ENCODE measurements at regions not wholly inside any gene's neighbourhood (a gene's known extent, or its start where the extent isn't known, plus 50 kb on each side); places are given as distances from the start of the nearest gene placed in this dataset.
"Not testable (repeated sequence)": the region's sequence is repeated elsewhere in the genome, so short reads cannot be mapped to it uniquely, and the experiment has no call there.

DNA sequence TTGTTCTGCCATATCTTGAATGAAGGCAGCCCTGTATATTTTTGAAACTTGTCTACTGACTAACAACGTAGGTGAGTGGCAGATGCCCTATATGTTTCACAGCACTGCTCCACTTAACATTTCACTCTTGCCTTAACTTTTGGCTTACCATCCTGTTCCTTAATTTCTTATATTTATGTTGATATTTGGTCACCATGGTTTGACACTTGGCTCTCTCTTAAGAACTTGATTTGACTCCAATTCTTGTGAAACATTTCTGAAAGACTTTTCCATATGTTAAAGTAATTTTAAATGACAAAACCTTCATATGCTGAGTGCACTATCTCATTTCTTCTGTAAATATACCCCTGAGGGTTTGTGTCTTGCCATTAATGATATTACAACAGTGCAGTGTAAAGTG, 434.3 kb upstream of the IMPG1 start:
- Histone ChIP-seq H3K9me3 (no peaks in the 10 kb centered on the region), H3K27ac (no peak overlapping the region), H3K4me1 (no peaks in the 10 kb centered on the region), H3K27me3 (no peaks in the 10 kb centered on the region), H3K36me3 (no peaks in the 10 kb centered on the region), H3K4me3 (no peak overlapping the region)
- TF ChIP-seq, protein P1, sequence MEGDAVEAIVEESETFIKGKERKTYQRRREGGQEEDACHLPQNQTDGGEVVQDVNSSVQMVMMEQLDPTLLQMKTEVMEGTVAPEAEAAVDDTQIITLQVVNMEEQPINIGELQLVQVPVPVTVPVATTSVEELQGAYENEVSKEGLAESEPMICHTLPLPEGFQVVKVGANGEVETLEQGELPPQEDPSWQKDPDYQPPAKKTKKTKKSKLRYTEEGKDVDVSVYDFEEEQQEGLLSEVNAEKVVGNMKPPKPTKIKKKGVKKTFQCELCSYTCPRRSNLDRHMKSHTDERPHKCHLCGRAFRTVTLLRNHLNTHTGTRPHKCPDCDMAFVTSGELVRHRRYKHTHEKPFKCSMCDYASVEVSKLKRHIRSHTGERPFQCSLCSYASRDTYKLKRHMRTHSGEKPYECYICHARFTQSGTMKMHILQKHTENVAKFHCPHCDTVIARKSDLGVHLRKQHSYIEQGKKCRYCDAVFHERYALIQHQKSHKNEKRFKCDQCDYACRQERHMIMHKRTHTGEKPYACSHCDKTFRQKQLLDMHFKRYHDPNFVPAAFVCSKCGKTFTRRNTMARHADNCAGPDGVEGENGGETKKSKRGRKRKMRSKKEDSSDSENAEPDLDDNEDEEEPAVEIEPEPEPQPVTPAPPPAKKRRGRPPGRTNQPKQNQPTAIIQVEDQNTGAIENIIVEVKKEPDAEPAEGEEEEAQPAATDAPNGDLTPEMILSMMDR (IDR thresholded peaks at IDR 0.05), result no peak
- no peak for ATAC-seq
- DNase-seq, result no peak
- intact Hi-C loops (cut with DNase I), result no loop called here

DNA sequence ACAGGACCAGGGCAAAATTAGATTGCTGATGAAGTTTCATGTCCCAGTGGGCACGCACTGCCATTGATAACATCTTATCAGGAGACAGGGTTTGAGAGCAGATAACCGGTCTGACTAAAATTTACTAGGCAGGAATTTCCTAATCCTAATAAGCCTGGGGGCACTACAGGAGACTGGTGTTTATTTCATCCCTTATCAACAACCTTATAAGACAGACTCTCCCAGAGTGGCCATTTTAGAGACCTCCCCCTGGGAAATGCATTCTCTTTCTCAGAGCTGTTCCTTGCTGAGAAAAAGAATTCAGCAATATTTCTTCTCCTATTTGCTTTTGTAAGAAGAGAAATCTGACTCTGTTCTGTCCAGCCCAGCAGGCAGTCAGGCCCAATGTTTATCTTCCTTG, 423.4 kb upstream of the IMPG1 start:
- intact Hi-C loops (cut with DNase I), result no loop called here
- Histone ChIP-seq H3K9me3 (peaks cover 4% of the 10 kb centered on the region), H3K27me3 (no peaks in the 10 kb centered on the region), H3K27ac (no peak overlapping the region), H3K36me3 (no peaks in the 10 kb centered on the region), H3K4me1 (no peaks in the 10 kb centered on the region), H3K4me3 (no peak overlapping the region)
- no peak for DNase-seq
- ATAC-seq, result no peak
- TF ChIP-seq, protein P1 (IDR thresholded peaks at IDR 0.05), result no peak

GRCh38 chr6:76491376-76491775, 418.9 kb upstream of the IMPG1 start:
- DNase-seq; ATAC-seq; H3K9me3 ChIP-seq; H3K4me3 ChIP-seq; H3K4me1 ChIP-seq; intact Hi-C loops (cut with DNase I); H3K27ac ChIP-seq; H3K36me3 ChIP-seq; H3K27me3 ChIP-seq: not testable (repeated sequence)

GRCh38 chr6:76490456-76490855, 418.0 kb upstream of the IMPG1 start:
- no peaks in the 10 kb centered on the region for H3K9me3 ChIP-seq
- no peak for DNase-seq
- no peaks in the 10 kb centered on the region for H3K27me3 ChIP-seq
- H3K4me1 ChIP-seq, result no peaks in the 10 kb centered on the region
- TF ChIP-seq, protein P1 (IDR thresholded peaks at IDR 0.05), result no peak
- ATAC-seq, result no peak
- intact Hi-C loops (cut with DNase I), result no loop called here
- H3K27ac ChIP-seq, result no peak overlapping the region
- no peaks in the 10 kb centered on the region for H3K36me3 ChIP-seq
- no peak overlapping the region for H3K4me3 ChIP-seq

DNA sequence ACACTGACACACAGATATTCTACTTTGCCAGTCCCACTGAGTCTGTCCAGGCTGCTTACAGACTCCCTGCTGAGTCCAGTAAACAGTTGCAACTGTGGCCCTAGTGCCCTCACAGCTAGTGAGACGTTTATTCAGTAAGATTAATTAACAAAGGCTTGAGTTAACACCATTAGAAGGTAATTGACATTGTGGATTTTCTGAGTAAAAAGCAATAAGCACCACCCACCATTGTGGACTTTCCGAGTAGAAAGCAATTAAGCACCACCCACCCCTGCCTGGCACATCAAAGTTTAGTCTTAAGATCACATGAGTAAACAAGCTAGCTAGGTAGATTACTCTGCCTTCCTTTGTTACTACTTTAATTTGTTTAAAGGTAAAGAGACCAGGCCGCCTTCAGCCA, 408.6 kb upstream of the IMPG1 start:
- no peaks in the 10 kb centered on the region for H3K9me3 ChIP-seq
- H3K36me3 ChIP-seq, result no peaks in the 10 kb centered on the region
- H3K4me3 ChIP-seq, result no peak overlapping the region
- no peaks in the 10 kb centered on the region for H3K27me3 ChIP-seq
- intact Hi-C loops (cut with DNase I), result no loop called here
- no peak for ATAC-seq
- TF ChIP-seq, protein P1 (IDR thresholded peaks at IDR 0.05), result no peak
- DNase-seq, result no peak
- no peak overlapping the region for H3K27ac ChIP-seq
- H3K4me1 ChIP-seq, result no peaks in the 10 kb centered on the region

DNA sequence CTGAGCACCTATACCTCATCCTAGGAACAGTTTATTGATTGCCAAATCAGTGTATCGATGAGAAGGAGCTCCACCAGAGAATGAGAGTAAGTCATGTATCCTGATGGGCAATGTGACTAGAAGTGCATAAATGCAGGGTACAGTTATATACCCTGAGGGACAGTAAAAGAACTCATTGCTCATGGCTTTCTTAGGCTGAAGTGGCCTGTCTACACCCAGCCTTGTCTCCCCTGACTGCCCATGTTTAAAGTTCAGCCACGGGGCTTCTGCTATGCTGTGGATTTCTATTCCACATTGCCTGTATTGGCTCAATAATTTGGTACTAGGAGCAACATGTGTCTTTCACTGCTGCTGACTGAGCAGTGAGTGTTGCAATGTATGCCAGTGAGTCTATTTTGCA, 400.4 kb upstream of the IMPG1 start:
- Histone ChIP-seq H3K36me3 (no peaks in the 10 kb centered on the region), H3K4me3 (no peak overlapping the region), H3K4me1 (no peaks in the 10 kb centered on the region), H3K9me3 (no peaks in the 10 kb centered on the region), H3K27me3 (no peaks in the 10 kb centered on the region), H3K27ac (no peak overlapping the region)
- no peak for ATAC-seq
- TF ChIP-seq, protein P1 (IDR thresholded peaks at IDR 0.05), result no peak
- intact Hi-C loops (cut with DNase I), result no loop called here
- no peak for DNase-seq
